ENCODE measurements at regions not wholly inside any gene's neighbourhood (a gene's known extent, or its start where the extent isn't known, plus 50 kb on each side); places are given as distances from the start of the nearest gene placed in this dataset.

DNA sequence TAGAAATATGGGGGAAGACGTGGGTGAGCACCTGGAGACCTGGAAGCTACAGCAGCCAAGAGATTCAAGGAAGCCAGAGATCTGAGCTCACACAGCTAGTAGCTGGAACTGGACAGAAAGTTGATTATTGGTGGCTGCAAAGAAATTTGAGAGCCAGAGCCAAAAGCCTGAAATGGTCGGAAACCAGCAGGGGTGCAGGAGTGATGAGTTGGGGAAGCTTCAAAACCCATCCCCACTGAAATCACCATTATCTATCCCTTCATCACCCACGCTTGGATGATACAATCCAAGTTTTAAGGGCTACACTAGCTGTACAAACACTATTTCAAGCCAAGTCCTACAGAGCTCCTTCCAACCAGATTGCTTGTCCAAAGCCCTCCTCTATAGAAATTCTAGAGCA lies 296.1 kb upstream of the NEBL start (continued):
- no peak for TF ChIP-seq E2F6 (IDR thresholded peaks at IDR 0.05)
- TF ChIP-seq POU5F1 (IDR thresholded peaks at IDR 0.05; ENCODE audit: low read depth, low read length): no peak
